Astrocyte (in vitro differentiated cells and primary cell): ENCODE measurements at regions not wholly inside any gene's neighbourhood (a gene's known extent, or its start where the extent isn't known, plus 50 kb on each side); places are given as distances from the start of the nearest gene placed in this dataset.

Source experiments
- EZH2 ChIP-seq: IDR thresholded peaks from 2 replicates; pipeline ENCODE4 v1.6.1; 2012; ENCODE audit warnings: mild to moderate bottlenecking, low read length, inconsistent platforms; ENCODE audit not compliant: insufficient read depth
- TF ChIP-seq, protein P1 (sequence below): IDR thresholded peaks from 2 replicates; pipeline ENCODE4 v1.5.1; 2011; ENCODE audit warnings: low read depth, mild to moderate bottlenecking, inconsistent platforms, low read length, moderate library complexity; ENCODE audit not compliant: insufficient read depth

DNA sequence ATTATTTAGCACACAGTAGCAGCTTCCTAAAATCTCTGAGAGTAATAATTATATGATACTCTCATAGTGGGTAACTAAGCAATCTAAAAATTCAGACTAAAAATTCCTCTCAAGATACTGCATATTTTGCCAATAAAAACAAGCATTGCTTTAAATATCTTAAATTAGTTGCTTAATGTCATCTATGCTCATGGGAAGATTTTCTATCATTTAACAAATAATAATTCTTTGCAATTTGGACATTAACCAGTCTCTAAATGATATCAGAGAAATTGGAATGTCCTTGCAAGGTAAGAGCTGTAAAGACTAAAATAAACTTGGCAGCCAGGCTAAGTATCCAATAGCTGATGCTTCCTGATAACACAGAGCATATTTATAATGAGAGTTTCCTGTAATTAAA is 221.8 kb downstream of the SNCAIP start:
- TF ChIP-seq, protein P1, sequence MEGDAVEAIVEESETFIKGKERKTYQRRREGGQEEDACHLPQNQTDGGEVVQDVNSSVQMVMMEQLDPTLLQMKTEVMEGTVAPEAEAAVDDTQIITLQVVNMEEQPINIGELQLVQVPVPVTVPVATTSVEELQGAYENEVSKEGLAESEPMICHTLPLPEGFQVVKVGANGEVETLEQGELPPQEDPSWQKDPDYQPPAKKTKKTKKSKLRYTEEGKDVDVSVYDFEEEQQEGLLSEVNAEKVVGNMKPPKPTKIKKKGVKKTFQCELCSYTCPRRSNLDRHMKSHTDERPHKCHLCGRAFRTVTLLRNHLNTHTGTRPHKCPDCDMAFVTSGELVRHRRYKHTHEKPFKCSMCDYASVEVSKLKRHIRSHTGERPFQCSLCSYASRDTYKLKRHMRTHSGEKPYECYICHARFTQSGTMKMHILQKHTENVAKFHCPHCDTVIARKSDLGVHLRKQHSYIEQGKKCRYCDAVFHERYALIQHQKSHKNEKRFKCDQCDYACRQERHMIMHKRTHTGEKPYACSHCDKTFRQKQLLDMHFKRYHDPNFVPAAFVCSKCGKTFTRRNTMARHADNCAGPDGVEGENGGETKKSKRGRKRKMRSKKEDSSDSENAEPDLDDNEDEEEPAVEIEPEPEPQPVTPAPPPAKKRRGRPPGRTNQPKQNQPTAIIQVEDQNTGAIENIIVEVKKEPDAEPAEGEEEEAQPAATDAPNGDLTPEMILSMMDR: no peak
- TF ChIP-seq EZH2: no peak
